HG02759 (cell line): ENCODE measurements at regions not wholly inside any gene's neighbourhood (a gene's known extent, or its start where the extent isn't known, plus 50 kb on each side); places are given as distances from the start of the nearest gene placed in this dataset.

Experiments
- ATAC-seq: cut with Tn5 transposase; IDR thresholded peaks from one replicate; pipeline ENCODE4 v1.9.1; 2021; ENCODE audit warnings: mild to moderate bottlenecking, moderate library complexity; ENCODE audit not compliant: unreplicated experiment

DNA sequence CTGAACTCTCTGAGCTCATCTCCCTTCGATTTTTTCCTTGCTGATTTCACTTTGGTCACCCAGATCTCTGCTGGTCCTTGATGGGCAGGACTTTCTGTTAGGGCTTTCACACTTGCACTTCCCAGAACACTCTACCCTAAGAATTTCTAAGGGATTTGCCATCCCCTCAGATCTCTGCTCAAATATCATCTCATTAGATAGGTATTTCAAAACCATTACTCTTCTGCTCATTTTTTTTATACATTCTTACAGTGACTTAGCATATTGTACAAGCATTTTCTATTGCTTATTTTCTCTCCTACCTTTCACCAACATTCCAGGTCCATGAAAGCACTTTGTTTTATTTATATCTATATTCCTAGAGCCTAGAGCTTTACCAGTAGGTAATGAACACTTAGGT is 913.3 kb downstream of the PDHA2 start:
- no peak for ATAC-seq

DNA sequence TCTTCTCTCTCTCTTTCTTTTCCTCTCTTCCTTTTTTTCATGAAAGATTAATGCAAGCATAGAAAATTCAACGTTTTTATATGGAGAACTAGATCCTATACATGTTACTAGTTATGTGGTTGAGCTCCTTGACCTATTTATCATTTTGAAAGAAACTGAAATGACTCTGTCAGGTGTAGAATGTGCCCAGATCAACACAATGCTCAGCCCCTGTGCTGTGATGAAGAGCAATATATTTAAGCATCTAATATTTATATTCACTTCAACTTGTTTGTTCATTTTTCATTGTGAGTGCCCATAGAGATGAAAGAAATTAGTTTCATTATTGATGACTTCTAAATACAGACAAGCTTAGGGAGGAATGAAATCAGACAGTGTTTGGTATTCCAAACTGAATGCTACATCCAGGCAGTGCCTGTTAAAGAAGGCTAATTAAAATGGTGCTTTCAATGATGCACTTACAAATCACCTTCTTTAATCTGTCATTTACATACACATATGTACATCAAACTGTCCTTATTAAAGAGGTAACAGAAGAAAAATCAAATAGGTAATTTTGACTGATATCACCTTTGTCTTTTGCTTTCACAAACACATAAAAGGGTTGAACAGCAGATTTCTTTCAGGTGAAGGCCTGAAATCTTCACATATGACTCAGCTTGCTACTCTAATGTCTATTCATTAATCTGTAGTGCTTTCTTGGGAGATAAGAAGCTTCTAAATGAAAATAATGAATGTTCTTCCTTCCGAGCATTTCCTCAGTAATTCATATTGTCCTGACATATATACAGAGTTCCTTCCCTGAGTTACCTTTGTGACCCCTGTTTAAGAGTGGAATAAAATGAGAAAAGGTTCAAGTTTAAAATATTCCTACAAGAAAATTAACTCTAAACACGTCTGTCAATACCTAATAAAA is 915.9 kb downstream of the PDHA2 start:
- no peak for ATAC-seq

DNA sequence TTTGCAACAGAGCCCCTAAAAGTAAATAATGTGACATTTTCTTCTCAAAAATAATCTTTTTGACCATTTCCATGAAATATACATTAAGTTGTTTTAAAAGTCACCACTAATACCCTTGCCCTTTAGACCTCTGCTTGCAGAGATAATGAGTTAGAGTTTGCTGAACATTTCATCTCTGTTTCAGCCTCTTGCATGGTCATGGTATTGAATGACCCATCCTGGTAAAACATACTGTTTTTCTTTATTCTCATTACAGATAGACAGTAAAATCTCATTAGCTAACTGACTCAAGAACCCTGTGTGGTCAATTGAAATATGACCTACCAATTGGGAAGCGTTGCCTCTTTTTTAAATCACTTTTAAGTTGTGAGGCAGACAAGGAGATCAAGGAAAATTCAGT is 916.7 kb downstream of the PDHA2 start:
- ATAC-seq: no peak

DNA sequence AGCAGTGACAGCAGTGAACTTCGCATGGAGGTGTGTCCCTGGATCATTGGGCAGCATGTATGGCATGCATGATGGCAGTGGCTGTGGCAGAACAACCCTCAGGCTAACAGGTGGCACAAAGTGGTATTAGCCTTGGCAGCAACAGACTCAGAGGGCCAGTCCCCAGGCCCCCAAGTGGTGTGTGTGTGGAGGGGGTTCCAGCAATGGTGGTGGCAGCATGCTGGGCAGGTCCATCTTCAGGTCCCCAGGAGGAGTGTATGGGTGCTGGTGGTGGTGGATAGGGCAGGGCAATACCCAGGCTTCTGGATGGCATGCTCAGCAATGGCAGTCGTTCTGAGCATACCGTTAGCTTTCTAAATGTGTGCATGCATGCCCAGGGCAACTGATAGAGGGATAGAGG is 923.7 kb downstream of the PDHA2 start:
- no peak for ATAC-seq

DNA sequence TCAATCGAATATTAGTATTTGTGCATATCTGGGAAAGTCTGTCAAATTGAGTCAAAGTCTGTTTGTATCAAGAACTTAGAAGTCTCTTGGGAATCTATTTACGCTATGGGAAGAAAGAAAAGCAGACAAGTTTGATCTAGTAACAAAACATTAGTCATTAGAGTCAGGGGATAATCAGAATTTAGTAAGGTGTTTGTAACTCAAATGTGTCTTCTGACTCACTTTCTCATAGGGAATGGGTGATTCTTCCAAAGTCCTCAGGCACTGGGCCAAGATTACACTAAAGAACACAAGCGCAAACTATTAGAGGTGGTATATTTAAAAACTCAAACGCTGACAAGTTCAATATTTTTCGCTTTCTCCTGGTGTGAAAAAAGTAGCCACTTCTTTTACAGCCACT is 926.5 kb downstream of the PDHA2 start:
- no peak for ATAC-seq

DNA sequence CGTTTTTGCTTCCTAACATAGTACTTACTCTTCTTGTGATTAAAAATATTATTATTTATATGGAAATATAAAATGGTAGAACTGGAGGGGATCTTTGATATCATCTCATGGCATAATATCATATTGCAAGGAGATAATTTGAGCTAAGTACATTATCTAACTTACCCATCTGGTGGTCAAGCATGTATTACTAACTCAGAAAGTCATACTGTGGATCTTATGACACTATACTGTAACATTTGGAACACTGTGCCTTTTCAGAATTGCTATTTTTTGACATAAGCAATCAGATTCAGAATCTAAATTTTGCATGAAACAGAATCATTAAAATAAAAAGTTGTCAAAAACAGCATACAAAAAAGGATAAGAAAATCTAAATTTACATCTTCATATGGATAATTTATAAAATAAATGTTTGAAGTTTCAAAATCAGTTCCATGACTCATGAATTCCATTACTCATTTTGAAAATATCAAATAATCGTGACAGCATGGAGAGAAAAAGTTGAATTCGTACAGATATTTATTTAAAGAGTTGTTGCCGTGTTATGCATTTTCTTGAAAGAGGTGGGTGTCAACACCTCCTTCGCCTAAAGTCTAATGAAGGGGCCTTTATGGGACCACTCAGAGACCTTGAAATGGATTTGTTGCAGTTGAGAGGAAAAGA is 928.1 kb downstream of the PDHA2 start:
- ATAC-seq: no peak

DNA sequence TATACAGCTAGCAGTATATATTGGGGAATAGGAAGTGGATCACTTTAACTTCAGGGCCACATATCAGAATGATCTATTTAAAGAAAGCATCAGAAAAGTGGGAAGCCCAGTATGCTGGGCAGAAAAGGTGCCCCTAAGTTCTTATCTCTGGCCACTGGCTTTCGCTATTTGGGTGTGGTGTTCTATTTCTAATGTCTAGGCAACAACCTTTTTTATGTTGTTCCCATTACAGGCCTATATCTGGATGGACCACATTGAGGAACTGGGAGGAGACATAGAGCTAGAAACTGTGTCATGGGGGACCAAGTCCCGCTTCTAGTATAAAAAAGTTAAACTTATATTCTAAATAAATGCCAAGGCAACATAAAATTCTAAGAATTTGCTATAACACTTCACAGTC is 935.6 kb downstream of the PDHA2 start:
- no peak for ATAC-seq

DNA sequence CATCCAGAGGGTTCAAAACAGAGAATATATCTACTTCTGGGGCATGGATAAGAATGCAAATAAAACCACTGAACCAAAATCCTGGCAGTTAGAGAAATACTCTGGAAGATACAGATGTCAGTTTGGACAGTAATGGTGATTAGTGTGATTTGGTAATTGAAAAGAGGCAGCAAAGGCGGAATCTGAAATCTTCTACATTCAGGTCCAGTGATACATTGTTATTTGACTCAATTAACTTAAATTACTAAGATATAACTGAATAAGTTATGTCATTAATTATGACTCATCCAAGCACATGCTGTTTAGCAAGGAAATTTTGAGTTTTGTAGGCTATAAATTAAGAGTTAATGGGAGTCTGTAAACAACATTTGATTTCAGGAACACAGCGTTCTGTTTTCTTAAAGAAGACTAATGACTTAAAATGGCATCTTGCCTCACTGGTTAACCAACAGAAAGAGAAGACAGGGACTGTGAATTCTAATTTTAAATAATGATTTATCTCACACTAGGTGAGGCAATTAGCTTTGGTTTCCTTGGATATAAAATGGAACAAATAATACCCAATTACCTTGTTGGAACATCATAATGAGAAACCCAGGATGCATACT is 937.1 kb downstream of the PDHA2 start:
- no peak for ATAC-seq

DNA sequence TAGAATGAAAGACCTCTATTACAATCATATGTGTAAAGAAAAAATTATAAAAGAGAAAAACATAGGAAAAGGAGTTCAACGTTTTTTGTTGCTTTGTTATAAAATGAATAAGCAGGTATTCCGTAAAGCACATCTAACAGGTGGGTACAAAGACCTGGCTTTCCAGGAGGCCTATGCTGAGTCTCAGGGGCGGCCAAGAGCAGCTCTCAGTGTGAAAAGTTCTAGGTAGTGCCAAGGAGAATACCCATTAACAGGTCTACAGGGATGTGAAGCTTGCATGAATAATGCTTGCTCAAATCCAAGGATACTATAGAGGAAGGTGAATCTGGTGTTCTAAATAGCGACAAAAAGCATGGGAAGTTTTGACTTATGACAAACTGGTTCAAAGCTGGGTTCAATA is 944.4 kb downstream of the PDHA2 start:
- no peak for ATAC-seq

DNA sequence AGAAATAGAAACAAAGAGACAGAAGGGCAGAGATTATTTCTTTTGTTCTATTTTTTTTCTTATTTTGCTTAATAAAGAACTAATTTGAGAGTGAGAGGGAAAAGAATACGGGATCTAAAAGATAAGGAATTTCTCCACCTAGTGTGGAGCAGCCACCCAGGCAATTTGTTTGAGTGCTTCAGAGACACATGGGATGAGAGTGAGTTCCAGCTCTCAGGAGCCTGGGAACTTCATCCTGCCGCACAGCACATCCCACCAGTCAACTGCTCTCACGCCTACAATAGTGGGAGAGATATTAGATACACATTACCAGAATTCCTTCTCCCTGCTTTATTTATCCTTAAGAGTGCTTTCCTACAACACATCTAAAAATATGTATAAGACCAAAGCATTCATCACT is 946.4 kb downstream of the PDHA2 start:
- ATAC-seq: no peak

DNA sequence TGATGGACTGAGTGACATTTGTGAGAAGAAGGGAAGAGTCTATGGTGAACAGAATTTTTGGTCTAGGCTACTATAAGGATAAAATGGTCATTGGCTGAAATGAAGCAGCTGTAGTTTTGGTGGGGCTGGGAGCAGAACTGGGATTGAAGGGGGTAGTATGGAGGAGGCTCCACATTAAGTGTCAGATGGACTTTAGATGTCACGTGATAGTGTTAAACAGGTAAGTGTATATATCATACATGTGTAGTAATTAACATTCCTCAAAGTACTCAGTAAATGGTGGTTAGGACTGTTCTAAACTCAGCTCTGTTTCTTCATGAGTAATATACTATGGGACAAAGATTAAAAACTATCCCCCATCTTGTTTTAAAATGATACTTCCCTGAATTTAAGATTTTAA is 947.9 kb downstream of the PDHA2 start:
- ATAC-seq: no peak

DNA sequence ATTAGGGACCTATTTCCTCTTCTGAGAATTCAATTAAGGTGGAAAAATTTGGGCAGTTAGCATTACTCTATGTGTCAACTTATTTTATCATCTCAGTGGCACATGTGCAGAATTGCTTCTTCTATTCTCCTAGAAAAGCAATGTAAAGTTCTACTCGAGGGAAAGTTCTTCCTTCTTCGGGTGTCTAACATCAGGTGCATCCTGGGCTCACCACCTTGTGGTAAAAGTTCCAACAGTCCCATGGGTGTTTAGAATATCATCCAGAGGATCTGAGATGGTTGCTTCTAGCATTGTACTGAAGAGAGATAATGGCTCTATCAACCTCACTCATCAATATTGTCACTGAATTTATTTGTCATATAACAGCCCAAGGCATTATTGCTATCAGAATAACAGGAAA is 969.7 kb downstream of the PDHA2 start:
- no peak for ATAC-seq

DNA sequence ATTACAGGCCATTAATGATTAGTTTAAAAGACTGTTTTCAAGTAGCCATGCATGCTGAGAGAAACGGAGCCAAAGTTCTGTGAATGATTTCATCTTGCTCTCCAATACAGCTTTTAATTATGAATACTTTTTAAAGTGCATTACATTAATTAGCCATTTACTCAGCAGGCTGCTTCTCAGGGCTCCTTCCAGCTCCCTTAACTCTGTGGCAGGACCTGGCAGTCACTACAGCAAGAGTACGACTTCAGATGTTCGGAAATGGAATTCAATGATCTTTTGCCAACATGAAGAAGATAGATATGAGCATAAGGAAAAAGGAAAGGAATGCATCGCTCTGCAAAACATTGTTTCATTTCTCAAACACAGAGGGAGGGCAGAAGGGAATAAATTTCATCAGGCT is 987.2 kb downstream of the PDHA2 start:
- ATAC-seq: no peak

DNA sequence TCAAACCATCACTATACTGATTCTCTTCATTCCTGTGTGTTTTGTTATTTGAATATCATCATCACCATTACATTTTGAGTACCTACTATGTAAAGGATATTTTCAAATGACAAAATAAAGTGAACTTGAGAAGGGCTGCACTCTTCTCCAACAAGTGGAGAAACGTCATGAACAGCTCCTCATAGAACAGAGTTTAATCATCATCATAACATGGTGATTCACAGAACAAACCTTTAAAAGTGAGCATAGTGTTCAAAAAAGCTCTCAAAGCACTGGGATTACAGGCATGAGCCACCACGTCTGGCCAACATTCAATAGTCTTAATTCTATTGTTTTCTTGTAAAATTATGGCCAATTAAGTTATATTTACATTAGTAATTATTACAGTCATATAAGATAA is 993.9 kb downstream of the PDHA2 start:
- no peak for ATAC-seq

DNA sequence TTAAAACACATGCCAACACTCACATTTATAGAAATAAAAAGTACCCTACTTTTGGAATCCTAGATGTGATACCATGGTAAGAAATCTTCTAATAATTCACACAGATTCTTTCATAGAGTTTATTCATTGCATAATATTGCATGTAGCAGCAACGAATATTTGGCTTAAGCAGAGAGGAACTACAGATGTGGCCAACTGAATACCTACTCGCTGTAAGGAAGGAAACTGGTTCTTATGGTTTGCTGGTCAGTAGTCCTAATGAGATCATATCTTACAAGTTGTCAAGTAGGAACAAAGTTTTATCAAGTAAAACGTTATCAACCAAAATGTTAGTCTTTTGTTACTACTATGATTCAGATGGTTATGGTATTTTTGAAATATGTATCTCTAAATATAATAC is 996.1 kb downstream of the PDHA2 start:
- no peak for ATAC-seq

DNA sequence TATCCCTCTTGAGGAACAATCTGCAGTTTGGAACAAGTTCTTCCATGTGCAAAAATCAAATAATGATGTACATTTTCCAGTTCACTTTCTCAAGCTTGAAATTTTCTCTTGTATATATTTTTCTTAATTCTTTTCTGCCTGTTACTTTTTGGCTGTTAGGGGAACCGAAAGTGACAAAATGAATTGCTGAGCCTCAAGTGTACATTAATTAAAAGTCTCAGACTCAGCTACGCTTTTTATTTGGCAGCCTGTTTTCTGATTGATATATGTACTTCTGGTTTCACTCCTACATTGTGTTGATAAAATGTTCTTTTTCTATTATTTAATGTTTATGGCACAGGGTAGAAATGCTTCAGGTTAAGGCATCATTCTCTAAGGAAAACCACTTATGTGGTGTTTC is 999.5 kb downstream of the PDHA2 start:
- ATAC-seq: no peak

DNA sequence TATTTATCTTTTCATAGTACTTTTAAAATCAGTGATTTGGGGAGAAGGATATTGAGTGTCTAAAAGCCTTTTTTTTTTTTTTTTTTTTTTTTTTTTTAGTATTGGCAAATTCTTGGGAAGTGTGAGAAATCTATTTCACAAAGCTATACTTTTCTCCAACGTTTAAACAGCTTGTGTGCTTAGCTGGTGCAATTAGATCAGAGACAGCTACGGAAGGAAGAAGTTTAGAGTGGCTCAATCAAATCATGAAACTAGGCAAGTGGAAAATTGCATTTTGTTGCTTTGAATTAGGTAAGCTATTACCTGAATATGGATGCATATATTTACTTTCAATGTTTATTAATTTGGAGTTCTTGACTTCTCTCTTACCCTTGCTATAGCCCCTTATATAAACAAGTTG is 1001.9 kb downstream of the PDHA2 start:
- no peak for ATAC-seq

DNA sequence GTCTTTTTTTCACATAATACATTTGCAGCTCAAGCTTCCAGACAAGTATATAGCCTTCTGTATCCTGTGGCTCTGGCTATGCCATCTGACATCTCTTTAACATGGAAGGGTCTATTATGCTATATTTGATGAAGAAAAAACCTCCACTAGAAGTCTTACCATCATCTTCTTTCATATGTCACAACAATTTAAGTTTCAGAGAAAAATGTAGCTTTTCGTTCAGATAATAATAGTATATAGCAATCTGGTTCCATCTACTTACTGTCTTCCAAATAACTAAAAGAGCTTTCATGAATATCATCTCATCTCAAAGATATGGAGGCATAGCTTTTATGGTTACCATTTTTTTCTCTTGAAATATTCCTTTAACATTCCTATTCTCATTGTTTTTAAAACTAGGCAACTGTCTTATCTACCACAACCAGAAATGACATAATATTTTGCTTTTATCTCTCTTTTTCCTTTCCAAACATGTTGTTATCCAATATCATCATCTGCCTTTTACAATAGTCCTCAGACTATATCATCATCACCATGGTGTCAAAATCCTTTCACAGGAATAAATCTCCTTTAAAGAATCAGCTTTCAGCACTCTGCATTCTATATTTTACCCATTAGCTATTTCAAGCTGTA is 1005.1 kb downstream of the PDHA2 start:
- ATAC-seq: no peak

DNA sequence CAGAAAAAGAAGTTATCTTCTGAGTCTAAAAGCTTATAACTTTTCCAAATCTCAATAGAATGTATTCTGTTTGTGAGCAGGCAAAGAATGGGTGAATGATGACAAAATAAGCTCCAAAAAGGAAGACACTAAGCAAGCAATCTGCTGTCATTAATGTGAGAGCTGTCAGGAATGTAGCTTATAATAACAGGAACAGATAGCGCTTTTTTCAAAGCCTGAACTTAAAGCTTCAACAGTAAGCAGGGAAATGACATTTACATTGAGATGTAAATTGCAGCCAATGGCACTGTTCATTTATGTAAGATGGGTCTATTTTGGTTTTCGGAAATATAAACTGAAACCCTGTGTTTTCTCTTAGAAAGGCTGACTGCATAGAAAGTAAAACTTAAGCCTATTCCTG is 1005.9 kb downstream of the PDHA2 start:
- no peak for ATAC-seq

DNA sequence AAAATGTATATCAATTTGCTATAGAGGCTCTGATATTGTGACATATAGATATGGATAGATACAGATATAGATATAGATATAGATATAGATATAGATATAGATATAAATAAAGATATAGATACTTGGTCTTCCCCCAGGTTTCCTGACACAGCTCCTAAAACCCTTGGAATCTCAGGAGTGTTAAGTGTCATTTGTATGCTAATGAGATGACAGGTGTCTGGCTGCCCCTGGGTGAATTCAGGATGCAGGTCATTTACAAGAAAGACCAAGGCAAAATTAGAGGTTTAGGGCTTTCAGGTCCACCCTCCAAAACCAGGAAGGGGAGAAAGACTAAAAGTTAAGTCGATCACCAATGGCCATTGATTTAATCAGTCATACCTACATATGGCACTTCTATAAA is 1034.8 kb downstream of the PDHA2 start:
- ATAC-seq: no peak

DNA sequence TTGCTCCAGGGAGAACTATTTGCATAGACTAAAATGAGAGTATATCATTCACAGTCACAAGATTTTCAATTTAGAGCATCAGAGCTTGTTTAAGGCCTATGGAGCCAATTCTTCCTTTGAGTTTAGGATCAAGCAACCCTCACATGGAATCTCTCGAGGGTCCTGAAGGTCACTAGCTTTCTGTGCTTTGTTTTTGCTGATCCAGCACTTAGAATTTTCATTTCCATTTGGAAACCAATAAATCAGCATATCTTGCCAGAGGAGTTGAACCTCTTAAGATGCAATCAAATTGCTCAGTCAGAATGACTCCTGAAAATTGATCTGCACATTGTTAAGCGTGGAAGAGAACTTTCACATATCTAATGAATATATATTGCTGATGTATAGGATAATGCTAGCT is 1039.6 kb downstream of the PDHA2 start:
- no peak for ATAC-seq

DNA sequence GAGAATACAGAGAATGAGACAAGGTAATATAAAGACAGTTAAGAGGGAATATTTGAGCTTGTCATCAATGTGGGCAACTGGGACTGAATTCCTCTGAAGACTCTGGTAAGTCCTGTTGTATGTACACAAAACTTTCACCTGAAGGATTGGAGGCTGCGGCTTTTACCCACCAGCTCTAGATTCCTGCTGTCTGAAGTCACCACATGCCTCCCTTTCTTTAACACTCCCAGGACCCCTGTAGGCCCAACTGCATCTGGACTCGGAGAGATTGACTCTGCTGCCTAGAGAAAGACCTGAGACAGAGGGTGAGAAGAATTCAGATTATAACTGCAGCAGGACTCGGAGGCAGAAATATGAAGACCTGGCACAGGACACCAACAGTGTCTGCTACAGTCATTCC is 1048.0 kb downstream of the PDHA2 start:
- ATAC-seq: no peak
